ENCODE measurements at regions not wholly inside any gene's neighbourhood (a gene's known extent, or its start where the extent isn't known, plus 50 kb on each side); places are given as distances from the start of the nearest gene placed in this dataset.

GRCh38 chr10:110445871-110446270 lies 51.8 kb upstream of the DUSP5 start:
- TF ChIP-seq, protein P1, sequence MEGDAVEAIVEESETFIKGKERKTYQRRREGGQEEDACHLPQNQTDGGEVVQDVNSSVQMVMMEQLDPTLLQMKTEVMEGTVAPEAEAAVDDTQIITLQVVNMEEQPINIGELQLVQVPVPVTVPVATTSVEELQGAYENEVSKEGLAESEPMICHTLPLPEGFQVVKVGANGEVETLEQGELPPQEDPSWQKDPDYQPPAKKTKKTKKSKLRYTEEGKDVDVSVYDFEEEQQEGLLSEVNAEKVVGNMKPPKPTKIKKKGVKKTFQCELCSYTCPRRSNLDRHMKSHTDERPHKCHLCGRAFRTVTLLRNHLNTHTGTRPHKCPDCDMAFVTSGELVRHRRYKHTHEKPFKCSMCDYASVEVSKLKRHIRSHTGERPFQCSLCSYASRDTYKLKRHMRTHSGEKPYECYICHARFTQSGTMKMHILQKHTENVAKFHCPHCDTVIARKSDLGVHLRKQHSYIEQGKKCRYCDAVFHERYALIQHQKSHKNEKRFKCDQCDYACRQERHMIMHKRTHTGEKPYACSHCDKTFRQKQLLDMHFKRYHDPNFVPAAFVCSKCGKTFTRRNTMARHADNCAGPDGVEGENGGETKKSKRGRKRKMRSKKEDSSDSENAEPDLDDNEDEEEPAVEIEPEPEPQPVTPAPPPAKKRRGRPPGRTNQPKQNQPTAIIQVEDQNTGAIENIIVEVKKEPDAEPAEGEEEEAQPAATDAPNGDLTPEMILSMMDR (IDR thresholded peaks at IDR 0.05): no peak
- no peak for TF ChIP-seq POLR2A (IDR thresholded peaks at IDR 0.05)
